Dermis blood vessel endothelial cell (primary cell): ENCODE measurements at regions not wholly inside any gene's neighbourhood (a gene's known extent, or its start where the extent isn't known, plus 50 kb on each side); places are given as distances from the start of the nearest gene placed in this dataset.
"Not testable (repeated sequence)": the region's sequence is repeated elsewhere in the genome, so short reads cannot be mapped to it uniquely, and the experiment has no call there.

Experiments used
- DNase-seq: peaks from one replicate; pipeline ENCODE4 v3.0.0; 2010

- no peak for DNase-seq
These were observed 288.6 kb downstream of the OXSM start for GRCh38 chr3:26078539-26078938.

- no peak for DNase-seq
These were observed 291.3 kb downstream of the OXSM start for GRCh38 chr3:26081166-26081565.

GRCh38 chr3:26081806-26082205, 291.9 kb downstream of the OXSM start:
- DNase-seq: no peak

GRCh38 chr3:26082911-26083310, 293.0 kb downstream of the OXSM start:
- DNase-seq: no peak

- DNase-seq: no peak
These were observed 294.7 kb downstream of the OXSM start for GRCh38 chr3:26084629-26085028.

- no peak for DNase-seq
These were observed 297.9 kb downstream of the OXSM start for GRCh38 chr3:26087751-26088150.

GRCh38 chr3:26089249-26089648, 299.4 kb downstream of the OXSM start:
- DNase-seq: no peak

- DNase-seq: no peak
These were observed 300.7 kb downstream of the OXSM start for GRCh38 chr3:26090589-26090988.

- DNase-seq: no peak
These were observed 301.2 kb downstream of the OXSM start for GRCh38 chr3:26091096-26091495.

GRCh38 chr3:26091626-26092025, 301.7 kb downstream of the OXSM start:
- DNase-seq: no peak

GRCh38 chr3:26097111-26097510, 307.2 kb downstream of the OXSM start:
- DNase-seq: not testable (repeated sequence)

- no peak for DNase-seq
These were observed 309.8 kb downstream of the OXSM start for GRCh38 chr3:26099692-26100091.

GRCh38 chr3:26100176-26100575, 310.3 kb downstream of the OXSM start:
- DNase-seq: no peak

GRCh38 chr3:26102376-26102775, 312.5 kb downstream of the OXSM start:
- DNase-seq: no peak

GRCh38 chr3:26104851-26105251, 315.0 kb downstream of the OXSM start:
- DNase-seq: no peak

GRCh38 chr3:26105261-26105660, 315.4 kb downstream of the OXSM start:
- no peak for DNase-seq

GRCh38 chr3:26106228-26106627, 316.3 kb downstream of the OXSM start:
- no peak for DNase-seq

- no peak for DNase-seq
These were observed 319.1 kb downstream of the OXSM start for GRCh38 chr3:26108846-26109489.

- no peak for DNase-seq
These were observed 325.0 kb downstream of the OXSM start for GRCh38 chr3:26114851-26115250.

- no peak for DNase-seq
These were observed 328.3 kb downstream of the OXSM start for GRCh38 chr3:26118165-26118564.

- DNase-seq: no peak
These were observed 343.1 kb downstream of the OXSM start for GRCh38 chr3:26132942-26133341.

- DNase-seq: no peak
These were observed 351.4 kb downstream of the OXSM start for GRCh38 chr3:26141296-26141695.

- no peak for DNase-seq
These were observed 355.9 kb downstream of the OXSM start for GRCh38 chr3:26145769-26146168.

- not testable (repeated sequence) for DNase-seq
These were observed 367.5 kb downstream of the OXSM start for GRCh38 chr3:26157428-26157827.

- no peak for DNase-seq
These were observed 381.1 kb downstream of the OXSM start for GRCh38 chr3:26171006-26171405.
